Gastrocnemius medialis (tissue), 4 donors: ENCODE measurements at regions not wholly inside any gene's neighbourhood (a gene's known extent, or its start where the extent isn't known, plus 50 kb on each side); places are given as distances from the start of the nearest gene placed in this dataset.

ENCODE experiments used
- POLR2A ChIP-seq, 2 donors: fragments of 450-650 bp; IDR thresholded peaks; one replicate each; pipeline ENCODE4 v1.6.1; 2017; ENCODE audit warnings: antibody characterized with exemption in 2 of 2, mild to moderate bottlenecking in 2 of 2, moderate library complexity in 2 of 2
- TF ChIP-seq, protein P1 (sequence below), 5 experiments: fragments of 450-650 bp in 3 of 5; fragments of 200-600 bp in 2 of 5; sonication (generic) in 2 of 5; IDR thresholded peaks in 4 of 5; conservative IDR thresholded peaks in 1 of 5; 1 replicate in 4 of 5; 2 replicates in 1 of 5; pipeline ENCODE4 v1.5.1; 2016 to 2019; ENCODE audit warnings: antibody characterized with exemption in 5 of 5, mild to moderate bottlenecking in 3 of 5, moderate library complexity in 3 of 5

DNA sequence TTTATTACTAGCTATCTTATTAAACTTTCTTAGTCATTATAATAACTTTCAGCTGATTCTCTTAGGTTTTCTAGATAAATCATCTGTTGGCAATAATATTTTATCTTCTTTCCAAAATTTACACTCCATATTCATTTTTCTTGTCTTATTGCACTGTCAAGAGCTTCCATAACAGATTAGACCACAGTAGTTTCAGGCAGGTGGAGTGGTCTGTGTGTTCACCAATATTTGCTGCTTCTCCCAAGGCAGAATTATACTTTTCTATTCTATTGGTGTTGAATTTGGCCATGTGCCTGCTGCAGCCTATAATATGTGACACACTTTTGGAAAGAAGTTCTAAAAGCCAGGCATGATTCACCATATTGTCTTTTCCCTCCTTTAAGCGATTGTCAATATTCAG, 422.8 kb downstream of the GATA3 start:
- TF ChIP-seq POLR2A (IDR thresholded peaks at IDR 0.05), result no peak
- TF ChIP-seq, protein P1, sequence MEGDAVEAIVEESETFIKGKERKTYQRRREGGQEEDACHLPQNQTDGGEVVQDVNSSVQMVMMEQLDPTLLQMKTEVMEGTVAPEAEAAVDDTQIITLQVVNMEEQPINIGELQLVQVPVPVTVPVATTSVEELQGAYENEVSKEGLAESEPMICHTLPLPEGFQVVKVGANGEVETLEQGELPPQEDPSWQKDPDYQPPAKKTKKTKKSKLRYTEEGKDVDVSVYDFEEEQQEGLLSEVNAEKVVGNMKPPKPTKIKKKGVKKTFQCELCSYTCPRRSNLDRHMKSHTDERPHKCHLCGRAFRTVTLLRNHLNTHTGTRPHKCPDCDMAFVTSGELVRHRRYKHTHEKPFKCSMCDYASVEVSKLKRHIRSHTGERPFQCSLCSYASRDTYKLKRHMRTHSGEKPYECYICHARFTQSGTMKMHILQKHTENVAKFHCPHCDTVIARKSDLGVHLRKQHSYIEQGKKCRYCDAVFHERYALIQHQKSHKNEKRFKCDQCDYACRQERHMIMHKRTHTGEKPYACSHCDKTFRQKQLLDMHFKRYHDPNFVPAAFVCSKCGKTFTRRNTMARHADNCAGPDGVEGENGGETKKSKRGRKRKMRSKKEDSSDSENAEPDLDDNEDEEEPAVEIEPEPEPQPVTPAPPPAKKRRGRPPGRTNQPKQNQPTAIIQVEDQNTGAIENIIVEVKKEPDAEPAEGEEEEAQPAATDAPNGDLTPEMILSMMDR (IDR thresholded peaks at IDR 0.05 in 4 of 5, conservative IDR thresholded peaks at IDR 0.05 in 1 of 5), result no peak
